HG03558 (cell line): ENCODE measurements at regions not wholly inside any gene's neighbourhood (a gene's known extent, or its start where the extent isn't known, plus 50 kb on each side); places are given as distances from the start of the nearest gene placed in this dataset.

Experiments used
- ATAC-seq: cut with Tn5 transposase; IDR thresholded peaks from one replicate; pipeline ENCODE4 v1.9.1; 2021; ENCODE audit warnings: moderate number of reproducible peaks; ENCODE audit not compliant: unreplicated experiment; ENCODE audit errors: extremely low read depth

GRCh38 chr5:1709171-1709803 is 90.3 kb downstream of the MRPL36 start:
- ATAC-seq, result no peak

DNA sequence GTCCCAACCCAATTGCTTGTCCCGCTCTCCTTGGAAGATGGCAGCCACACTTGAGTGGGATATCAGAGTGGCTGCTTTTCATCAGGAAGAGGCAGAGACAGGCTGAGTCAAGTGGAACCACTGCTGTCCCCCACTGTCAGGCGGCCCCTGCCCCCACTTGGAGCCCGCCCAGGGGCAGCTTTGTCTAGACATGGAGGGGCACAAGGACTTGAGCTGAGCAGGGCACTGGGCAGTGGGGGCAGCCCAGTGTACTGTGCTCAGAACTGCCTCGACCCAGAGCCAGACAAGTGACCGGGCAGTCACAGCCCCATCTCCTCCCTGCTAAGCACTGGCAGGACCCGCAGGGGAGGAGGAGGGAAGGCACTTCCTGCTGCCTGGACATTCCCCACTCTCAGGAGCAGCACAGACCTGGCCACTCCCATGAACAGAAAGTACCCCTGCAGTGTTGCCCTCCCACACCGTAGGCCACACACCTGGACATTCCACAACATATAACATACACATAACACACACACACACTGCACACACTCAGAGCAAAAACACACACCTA is 91.0 kb downstream of the MRPL36 start:
- ATAC-seq, result no peak

GRCh38 chr5:1707467-1707866 is 92.2 kb downstream of the MRPL36 start:
- no peak for ATAC-seq

DNA sequence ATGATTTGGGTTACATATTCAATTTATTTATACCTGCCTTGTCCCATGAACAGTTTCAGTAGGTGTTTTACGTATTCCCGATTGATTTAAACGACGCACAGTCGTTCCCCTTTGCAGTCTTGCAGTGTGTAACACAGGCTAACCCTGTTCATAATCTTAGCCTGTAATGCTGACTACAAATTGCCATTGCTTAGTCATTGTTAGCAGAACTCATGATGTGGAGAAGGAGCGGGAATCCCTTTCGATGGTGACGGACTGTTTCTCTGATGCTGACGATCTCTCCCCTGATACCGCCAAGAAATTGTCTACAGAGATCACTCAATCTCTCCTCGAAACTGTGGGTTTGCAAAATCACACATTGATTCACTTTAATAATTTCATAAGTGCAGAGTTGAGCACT is 93.2 kb downstream of the MRPL36 start:
- no peak for ATAC-seq

DNA sequence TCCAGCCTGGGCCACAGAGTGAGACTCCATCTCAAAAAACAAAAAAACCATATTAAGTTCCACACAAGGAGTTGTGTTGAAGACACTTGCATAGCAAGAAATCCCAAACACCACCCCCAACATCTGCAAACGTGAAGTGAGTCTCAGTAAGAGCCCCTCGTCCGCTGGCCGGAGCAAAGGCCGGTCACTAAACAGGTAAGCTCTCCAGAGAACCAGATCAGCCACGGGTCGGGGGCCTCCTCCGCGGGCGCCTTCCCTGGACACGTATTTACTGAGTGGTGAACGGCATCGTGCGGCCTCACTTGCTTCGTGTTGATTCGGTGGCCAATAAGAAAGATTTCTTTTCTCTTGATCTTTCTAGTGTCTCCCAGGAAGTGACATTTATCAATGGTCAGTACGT is 93.6 kb downstream of the MRPL36 start:
- no peak for ATAC-seq

DNA sequence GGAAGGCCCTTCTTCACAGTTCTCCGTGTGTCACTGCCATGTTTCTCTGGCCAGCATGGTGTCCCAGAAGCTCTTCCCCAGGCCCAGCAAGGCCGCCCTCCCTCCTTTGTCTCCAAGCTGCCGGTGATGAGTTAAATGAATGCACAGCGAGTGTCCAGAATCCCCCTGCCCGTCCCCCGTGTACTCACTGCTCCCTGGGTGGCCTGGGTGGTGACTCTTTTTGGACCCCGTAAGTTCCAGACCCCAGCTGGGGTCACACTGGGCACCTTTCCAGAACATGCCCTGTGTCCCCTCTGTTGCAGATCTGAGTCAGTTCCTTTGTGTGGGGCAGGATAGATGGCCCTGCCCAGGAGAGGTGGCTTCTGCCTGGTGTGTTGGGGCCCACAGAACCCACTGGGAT is 95.0 kb downstream of the MRPL36 start:
- ATAC-seq, result no peak

GRCh38 chr5:1704266-1704665 is 95.4 kb downstream of the MRPL36 start:
- no peak for ATAC-seq

DNA sequence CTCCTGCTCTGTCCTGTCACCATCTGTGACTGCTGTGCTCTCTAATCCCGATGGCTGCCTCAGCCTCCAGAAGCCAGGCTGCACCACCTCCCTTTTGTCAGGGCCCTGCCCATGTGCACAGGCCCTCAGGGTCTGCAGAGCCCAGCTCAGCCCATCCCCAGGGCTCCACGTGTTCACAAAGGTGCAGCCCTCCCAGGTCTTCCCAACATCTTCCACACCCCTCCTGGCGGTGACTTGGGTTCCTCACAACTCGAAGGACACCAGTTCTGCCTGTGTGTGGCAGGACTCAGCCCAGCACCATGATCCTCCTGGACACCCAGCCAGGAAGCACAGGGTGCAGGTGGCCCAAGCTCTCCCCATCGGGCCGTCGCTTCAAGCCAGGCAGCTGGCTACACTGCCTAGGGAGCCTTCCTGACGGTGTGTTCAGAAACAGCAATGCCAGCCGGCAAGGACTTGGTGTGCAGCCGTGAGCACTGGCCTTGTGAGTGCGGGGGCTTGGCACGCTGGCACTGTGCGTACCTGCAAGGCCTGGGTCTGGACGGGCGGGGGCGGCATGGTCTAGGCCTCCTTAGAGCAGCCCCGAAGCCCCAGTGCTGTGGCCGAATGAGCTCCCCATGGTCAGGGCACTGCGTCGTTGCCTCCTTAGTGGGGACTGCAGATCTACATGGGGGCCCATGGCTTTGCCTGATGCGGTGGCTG is 96.1 kb downstream of the MRPL36 start:
- no peak for ATAC-seq

GRCh38 chr5:1702318-1702717 is 97.3 kb downstream of the MRPL36 start:
- ATAC-seq, result no peak

DNA sequence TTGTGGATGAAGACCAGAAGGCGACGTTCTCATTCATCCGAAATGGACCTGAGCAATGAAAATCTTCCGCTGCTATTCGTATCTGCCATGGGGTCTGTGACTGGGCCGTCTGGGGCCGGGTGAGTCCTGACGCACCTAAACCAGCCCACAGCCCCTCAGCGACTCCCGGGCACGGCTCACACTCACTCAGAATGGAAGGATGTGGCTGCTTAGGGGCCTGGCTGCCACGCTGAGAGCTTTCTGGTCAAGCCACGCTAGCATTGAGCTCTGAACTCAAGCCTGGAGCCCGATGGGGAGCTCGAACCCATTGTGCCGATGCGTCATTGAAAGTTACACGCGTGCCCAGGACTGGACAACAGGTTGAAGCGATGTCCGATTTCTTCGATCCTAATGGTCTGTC is 97.8 kb downstream of the MRPL36 start:
- no peak for ATAC-seq

DNA sequence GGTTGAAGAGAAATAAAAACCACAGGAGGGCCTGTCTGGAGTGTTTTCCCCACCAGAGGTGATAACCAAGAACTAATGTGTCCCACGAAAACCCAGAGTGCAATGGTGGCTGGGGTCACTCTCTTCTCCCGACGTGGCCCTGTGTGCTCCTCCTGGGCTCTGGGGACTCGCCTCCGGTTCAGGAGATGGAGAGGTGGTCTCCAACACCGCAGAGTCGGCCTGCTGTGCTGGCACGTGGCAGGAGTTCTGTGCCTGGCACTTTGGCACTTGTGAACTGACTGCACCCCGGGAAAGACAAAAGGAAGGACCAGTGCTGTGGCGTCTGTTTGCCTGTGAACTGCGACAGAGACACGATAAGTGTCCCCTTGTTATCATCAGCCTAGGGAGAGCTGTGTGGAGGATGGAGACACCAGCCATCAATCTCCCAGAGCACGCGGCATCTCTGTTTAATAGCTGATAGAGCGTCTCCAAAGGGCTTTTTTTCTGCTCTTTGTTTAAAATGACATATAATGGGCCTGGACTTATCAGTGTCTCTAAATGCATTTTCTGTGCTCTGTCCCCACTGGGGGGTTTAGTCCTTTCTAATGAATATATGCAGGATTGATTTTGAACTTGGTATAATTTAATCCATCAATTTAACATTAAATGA is 98.3 kb downstream of the MRPL36 start:
- no peak for ATAC-seq

DNA sequence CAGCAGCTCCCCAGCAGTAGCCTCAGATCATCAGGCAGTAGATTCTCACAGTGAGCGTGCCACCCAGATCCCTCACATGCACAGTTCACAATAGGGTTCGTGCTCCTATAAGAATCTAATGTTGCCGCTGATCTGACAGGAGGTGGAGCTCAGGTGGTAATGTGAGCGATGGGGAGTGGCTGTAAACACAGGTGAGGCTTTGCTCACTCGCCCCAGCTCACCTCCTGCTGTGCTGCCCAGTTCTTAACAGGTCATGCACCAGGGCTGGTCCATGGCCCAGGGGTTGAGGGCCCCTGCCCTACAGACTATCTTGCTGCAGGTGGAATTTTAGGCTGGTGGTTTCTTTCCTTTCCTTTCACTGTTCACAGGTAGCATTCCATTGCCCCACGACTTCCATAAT is 100.2 kb downstream of the MRPL36 start:
- no peak for ATAC-seq

GRCh38 chr5:1698589-1699316 is 100.9 kb downstream of the MRPL36 start:
- no peak for ATAC-seq

GRCh38 chr5:1692381-1692780 is 107.3 kb downstream of the MRPL36 start:
- ATAC-seq, result no peak

DNA sequence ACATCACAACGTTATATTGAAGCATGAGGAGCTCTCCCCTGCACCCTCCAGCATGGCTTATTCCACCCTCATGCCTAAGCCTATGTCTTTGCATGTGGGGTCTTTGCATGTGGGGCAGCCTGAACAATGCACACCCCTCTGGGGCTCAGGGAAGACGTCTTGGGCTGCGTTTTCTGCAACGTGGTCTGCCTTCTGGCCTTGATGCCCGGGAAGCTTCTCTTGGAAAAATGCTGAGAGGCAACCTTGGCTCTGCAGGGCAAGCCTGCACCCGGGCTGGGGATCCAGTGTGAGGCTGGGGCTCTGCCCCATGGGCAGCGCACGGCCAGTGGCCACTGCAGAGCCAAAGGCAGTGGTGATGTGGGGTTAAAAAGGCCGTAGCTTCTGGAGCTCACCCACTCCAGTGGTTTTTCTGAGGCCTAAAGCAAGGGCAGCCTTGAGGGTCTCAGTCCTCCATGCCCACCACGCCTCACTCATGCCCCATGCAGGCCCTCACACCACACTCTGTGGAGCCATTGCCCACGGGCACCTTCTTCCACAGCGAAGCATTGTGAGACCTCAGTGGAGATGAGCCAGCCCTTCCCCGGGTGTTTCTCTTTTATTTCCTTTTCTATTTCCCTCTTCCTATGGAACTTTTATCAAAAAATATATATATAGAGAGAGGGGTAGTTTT is 112.2 kb downstream of the MRPL36 start:
- ATAC-seq, result no peak

DNA sequence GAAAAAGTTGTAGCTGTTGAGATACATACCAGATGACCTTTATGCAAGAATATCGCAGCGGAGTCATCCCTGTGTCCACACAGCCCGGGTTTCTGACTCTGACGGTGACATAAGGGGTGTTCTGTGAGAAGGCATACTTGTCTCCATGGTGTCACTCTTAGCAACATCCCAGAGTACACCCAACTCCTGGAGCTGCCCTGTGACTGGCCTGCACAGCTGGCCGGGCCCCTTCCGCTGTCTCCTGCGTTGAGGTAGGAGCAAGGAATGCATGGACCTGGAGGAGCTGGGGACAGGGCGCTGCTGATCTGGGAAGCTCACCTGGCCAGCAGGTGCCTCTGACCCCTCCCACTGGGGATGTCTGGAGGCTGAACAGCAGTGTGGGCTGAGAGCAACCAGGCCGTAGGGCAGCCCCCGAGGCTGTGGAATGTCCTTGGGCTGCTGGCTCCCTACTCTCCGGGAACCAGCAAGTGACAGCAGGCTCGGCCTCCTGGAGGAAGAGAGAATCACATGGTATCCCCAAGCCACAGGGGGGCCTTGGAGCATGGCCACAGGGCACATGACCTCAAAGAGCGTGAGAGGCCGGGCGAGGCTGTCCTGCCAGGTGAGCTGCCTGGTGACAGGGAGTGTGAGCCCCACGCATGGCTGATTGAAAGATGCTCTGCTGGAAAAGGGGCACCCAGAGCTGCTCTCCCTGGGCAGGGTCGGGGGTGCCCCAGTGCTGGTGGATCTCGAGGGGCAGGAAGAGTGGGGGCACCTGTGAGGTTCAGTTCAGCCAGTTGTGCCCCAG is 113.4 kb downstream of the MRPL36 start:
- ATAC-seq, result no peak

DNA sequence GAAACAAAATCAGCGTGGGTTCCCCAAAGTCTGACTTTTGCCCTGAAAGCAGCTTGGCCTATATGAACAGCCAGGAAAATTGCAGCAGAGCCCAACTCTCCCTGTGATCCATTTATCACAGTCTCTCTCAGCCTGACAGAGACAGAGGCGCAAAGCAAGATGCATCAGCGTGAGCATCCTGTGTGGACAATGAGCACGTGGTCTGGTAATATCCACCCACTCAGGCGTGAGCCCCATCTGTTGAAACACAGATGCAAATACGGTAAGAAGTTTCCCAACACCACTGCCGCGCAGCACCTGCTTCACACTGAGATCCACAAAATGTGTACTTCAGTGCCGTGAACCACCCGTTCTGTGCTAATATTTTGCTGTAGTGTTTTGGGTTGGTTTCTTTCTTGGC is 114.6 kb downstream of the MRPL36 start:
- no peak for ATAC-seq

DNA sequence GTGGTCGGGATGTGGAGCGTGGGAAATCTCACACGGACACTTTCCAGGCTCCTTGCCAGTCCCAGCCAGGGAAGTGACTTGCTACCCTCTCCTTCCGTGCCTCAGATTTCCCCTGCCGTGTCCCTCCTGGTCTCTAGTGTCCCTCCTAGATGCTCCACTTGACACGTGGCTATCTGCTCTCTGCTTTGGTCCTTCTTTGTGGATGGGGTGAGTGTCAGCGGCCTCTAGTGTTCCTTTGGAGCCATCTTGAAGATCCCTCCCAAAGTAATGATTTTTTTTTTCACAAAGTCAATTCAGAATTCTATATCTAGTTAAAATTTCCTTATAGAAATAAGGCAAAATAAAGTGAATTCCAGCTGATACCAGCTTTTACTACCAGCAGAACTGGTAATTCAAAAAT is 117.7 kb downstream of the MRPL36 start:
- ATAC-seq, result no peak

- ATAC-seq, result no peak
Observed at GRCh38 chr5:1673042-1673677, 126.5 kb downstream of the MRPL36 start.
